GM23248 (cell line): ENCODE measurements at regions not wholly inside any gene's neighbourhood (a gene's known extent, or its start where the extent isn't known, plus 50 kb on each side); places are given as distances from the start of the nearest gene placed in this dataset.

ENCODE experiments used
- DNase-seq: peaks from one replicate; pipeline ENCODE4 v3.0.0-alpha.2; 2015
- H2AFZ ChIP-seq: fragments of 200-600 bp; sonication (generic); 2 replicates; pipeline ENCODE4 v1.6.1; 2016; ENCODE audit warnings: antibody characterized with exemption
- H3F3A ChIP-seq: fragments of 200-600 bp; sonication (generic); 2 replicates; pipeline ENCODE4 v1.6.1; 2016; ENCODE audit warnings: mild to moderate bottlenecking, antibody characterized with exemption, mixed run types; ENCODE audit not compliant: insufficient read depth
- H3K27ac ChIP-seq: fragments of 200-600 bp; sonication (generic); 2 replicates; pipeline ENCODE4 v1.5.1; 2016; ENCODE audit warnings: mild to moderate bottlenecking
- H3K27me3 ChIP-seq: fragments of 200-600 bp; sonication (generic); replicated peaks from 2 replicates; pipeline ENCODE4 v1.6.1; 2016; ENCODE audit warnings: mild to moderate bottlenecking; ENCODE audit not compliant: insufficient read depth
- H3K36me3 ChIP-seq: fragments of 200-600 bp; sonication (generic); 2 replicates; pipeline ENCODE4 v1.6.1; 2016; ENCODE audit warnings: low read depth, mild to moderate bottlenecking
- H3K4me1 ChIP-seq: fragments of 200-600 bp; sonication (generic); 2 replicates; pipeline ENCODE4 v1.6.1; 2016; ENCODE audit warnings: mild to moderate bottlenecking; ENCODE audit not compliant: insufficient read depth
- H3K4me2 ChIP-seq: fragments of 200-600 bp; sonication (generic); one replicate; pipeline ENCODE4 v1.6.1; 2016; ENCODE audit warnings: mild to moderate bottlenecking; ENCODE audit not compliant: unreplicated experiment
- H3K4me3 ChIP-seq: fragments of 200-600 bp; sonication (generic); 2 replicates; pipeline ENCODE4 v1.5.1; 2016; ENCODE audit warnings: mild to moderate bottlenecking
- H3K79me2 ChIP-seq: fragments of 200-600 bp; sonication (generic); 2 replicates; pipeline ENCODE4 v1.6.1; 2016; ENCODE audit warnings: mild to moderate bottlenecking; ENCODE audit not compliant: insufficient read depth
- H3K9ac ChIP-seq: fragments of 200-600 bp; sonication (generic); 2 replicates; pipeline ENCODE4 v1.6.1; 2016; ENCODE audit warnings: mild to moderate bottlenecking
- H3K9me2 ChIP-seq: fragments of 200-600 bp; sonication (generic); 2 replicates; pipeline ENCODE4 v1.6.1; 2016; ENCODE audit warnings: mixed run types, mild to moderate bottlenecking, moderate library complexity; ENCODE audit not compliant: insufficient read depth
- H3K9me3 ChIP-seq: fragments of 200-600 bp; sonication (generic); one replicate; pipeline ENCODE4 v1.6.1; 2017; ENCODE audit warnings: low read depth
- H4K20me1 ChIP-seq: fragments of 200-600 bp; sonication (generic); 2 replicates; pipeline ENCODE4 v1.6.0; 2016; ENCODE audit not compliant: insufficient read depth
- EZH2 ChIP-seq: fragments of 200-600 bp; sonication (generic); IDR thresholded peaks from 2 replicates; pipeline ENCODE4 v1.6.1; 2018; ENCODE audit warnings: antibody characterized with exemption, mild to moderate bottlenecking; ENCODE audit not compliant: insufficient read depth, poor library complexity, severe bottlenecking
- EZH2phosphoT487 ChIP-seq: fragments of 200-600 bp; sonication (generic); IDR thresholded peaks from 2 replicates; pipeline ENCODE4 v1.6.1; 2018; ENCODE audit warnings: antibody characterized with exemption, moderate library complexity, mild to moderate bottlenecking, low read depth; ENCODE audit not compliant: insufficient read depth
- WGBS, 2 experiments: methylation state at CpG; one replicate each; pipeline ENCODE4 v1.1.6; 2015 to 2017; ENCODE audit warnings: low lambda C conversion rate in 2 of 2, low coverage in 1 of 2; ENCODE audit errors: missing lambda C conversion rate in 2 of 2; 5-methylcytosine and 5-hydroxymethylcytosine counted together
- in situ Hi-C: fragments of 300-500 bp; cut with MboI; formaldehyde crosslinking; loops from 2 replicates; pipeline ENCODE4 v1.15.0; 2020

- Histone ChIP-seq H2AFZ (0 out of 2 replicates have a peak overlapping the region, but pooled peaks have one; percentile 19), H3K9me2 (peaks cover 5% of the 10 kb centered on the region; the same call in 1 of the 2 replicates), H3K79me2 (no peaks in the 10 kb centered on the region), H3K36me3 (no peaks in the 10 kb centered on the region), H3K9ac (no peak overlapping the region), H3K4me2 (no peak overlapping the region), H3K27ac (no peak overlapping the region), H4K20me1 (no peaks in the 10 kb centered on the region), H3K4me1 (no peaks in the 10 kb centered on the region), H3K4me3 (no peak overlapping the region), H3K27me3 (no peaks in the 10 kb centered on the region), H3K9me3 (no peaks in the 10 kb centered on the region), H3F3A (no peaks in the 10 kb centered on the region)
- TF ChIP-seq EZH2phosphoT487 = no peak
- TF ChIP-seq EZH2 = no peak
- peak; percentile 20 for DNase-seq
- WGBS, 2 experiments = 21 to 25% methylated on average over 9 of the region's 9 CpGs
- in situ Hi-C loops = no loop called here
These were observed 85.8 kb downstream of the ATP23 start for GRCh38 chr12:58026897-58027891.

- Histone ChIP-seq H3K27ac (no peak overlapping the region), H3K27me3 (no peaks in the 10 kb centered on the region), H3F3A (no peaks in the 10 kb centered on the region), H3K9me3 (no peaks in the 10 kb centered on the region), H4K20me1 (no peaks in the 10 kb centered on the region), H3K9ac (no peak overlapping the region), H3K9me2 (peaks cover 5% of the 10 kb centered on the region; the same call in 1 of the 2 replicates), H3K4me2 (no peak overlapping the region), H2AFZ (no peak overlapping the region), H3K79me2 (no peaks in the 10 kb centered on the region), H3K4me1 (no peaks in the 10 kb centered on the region), H3K36me3 (no peaks in the 10 kb centered on the region), H3K4me3 (no peak overlapping the region)
- DNase-seq = no peak
- in situ Hi-C loops = no loop called here
- 32 to 37% methylated on average over 3 of the region's 3 CpGs for WGBS, 2 experiments
- TF ChIP-seq EZH2 = no peak
- TF ChIP-seq EZH2phosphoT487 = no peak
These were observed 86.9 kb downstream of the ATP23 start for GRCh38 chr12:58028294-58028693.

- H3F3A ChIP-seq = no peaks in the 10 kb centered on the region
- no peak overlapping the region for H3K9ac ChIP-seq
- no peaks in the 10 kb centered on the region for H3K79me2 ChIP-seq
- no peak for TF ChIP-seq EZH2phosphoT487
- no peak for TF ChIP-seq EZH2
- H3K4me2 ChIP-seq = no peak overlapping the region
- no peak for DNase-seq
- H3K9me3 ChIP-seq = no peaks in the 10 kb centered on the region
- no peaks in the 10 kb centered on the region for H3K4me1 ChIP-seq
- 94 to 100% methylated on average over 1 of the region's 1 CpG for WGBS, 2 experiments
- in situ Hi-C loops = no loop called here
- H3K36me3 ChIP-seq = no peaks in the 10 kb centered on the region
- H3K27ac ChIP-seq = no peak overlapping the region
- H2AFZ ChIP-seq = no peak overlapping the region
- peaks cover 5% of the 10 kb centered on the region; the same call in 1 of the 2 replicates for H3K9me2 ChIP-seq
- no peaks in the 10 kb centered on the region for H3K27me3 ChIP-seq
- no peak overlapping the region for H3K4me3 ChIP-seq
- H4K20me1 ChIP-seq = no peaks in the 10 kb centered on the region
These were observed 87.9 kb downstream of the ATP23 start for GRCh38 chr12:58029260-58029659.

- H3K9me2 ChIP-seq = peaks cover 5% of the 10 kb centered on the region; the same call in 1 of the 2 replicates
- no peaks in the 10 kb centered on the region for H3K27me3 ChIP-seq
- in situ Hi-C loops = no loop called here
- H3F3A ChIP-seq = no peaks in the 10 kb centered on the region
- H3K27ac ChIP-seq = no peak overlapping the region
- peak; percentile 82 for DNase-seq
- H4K20me1 ChIP-seq = no peaks in the 10 kb centered on the region
- H3K79me2 ChIP-seq = no peaks in the 10 kb centered on the region
- H2AFZ ChIP-seq = no peak overlapping the region
- WGBS, 2 experiments = 19 to 23% methylated on average over 4 of the region's 4 CpGs
- no peaks in the 10 kb centered on the region for H3K9me3 ChIP-seq
- peak overlapping the region; percentile 27 for H3K4me2 ChIP-seq
- no peak overlapping the region for H3K4me3 ChIP-seq
- TF ChIP-seq EZH2phosphoT487 (no peak), EZH2 (no peak)
- no peak overlapping the region for H3K9ac ChIP-seq
- no peaks in the 10 kb centered on the region for H3K4me1 ChIP-seq
- H3K36me3 ChIP-seq = no peaks in the 10 kb centered on the region
These were observed 89.4 kb downstream of the ATP23 start for GRCh38 chr12:58030566-58031279.
